Natural killer cell (primary cell): ENCODE measurements at regions not wholly inside any gene's neighbourhood (a gene's known extent, or its start where the extent isn't known, plus 50 kb on each side); places are given as distances from the start of the nearest gene placed in this dataset.

ENCODE experiments used
- ATAC-seq, 3 donors: fragments of 150-1000 bp in 2 of 3; fragments of 200-7000 bp in 1 of 3; cut with Tn5 transposase; 1 replicate in 1 of 3; 2 replicates in 2 of 3; pipeline ENCODE4 v1.10.0; 2021; ENCODE audit warnings: mild to moderate bottlenecking in 2 of 3, moderate library complexity in 2 of 3
- DNase-seq, 2 donors: peaks; one replicate each; pipeline versions ENCODE4 v3.0.0 to v3.0.0-alpha.2; 2013 to 2021; ENCODE audit warnings: mixed read lengths in 1 of 2
- H3K27ac ChIP-seq: one replicate; pipeline ENCODE4 v1.5.1; 2013; ENCODE audit warnings: mild to moderate bottlenecking, low read length
- H3K27me3 ChIP-seq: one replicate; pipeline ENCODE4 v1.6.1; 2013; ENCODE audit warnings: low read length; ENCODE audit not compliant: control insufficient read depth, insufficient read depth
- H3K36me3 ChIP-seq: one replicate; pipeline ENCODE4 v1.6.1; 2013; ENCODE audit warnings: low read length; ENCODE audit not compliant: control insufficient read depth, insufficient read depth
- H3K4me1 ChIP-seq: one replicate; pipeline ENCODE4 v1.6.1; 2013; ENCODE audit warnings: low read length; ENCODE audit not compliant: control insufficient read depth, insufficient read depth
- H3K4me3 ChIP-seq: one replicate; pipeline ENCODE4 v1.5.1; 2013; ENCODE audit warnings: low read length
- H3K9me3 ChIP-seq: one replicate; pipeline ENCODE4 v1.6.1; 2013; ENCODE audit warnings: low read length; ENCODE audit not compliant: control insufficient read depth, insufficient read depth
- H3K27ac Mint-ChIP-seq, 2 donors: one replicate each; pipeline ENCODE4 v1.8.0; 2022; ENCODE audit warnings: mild to moderate bottlenecking in 2 of 2, mixed read lengths in 2 of 2, moderate library complexity in 1 of 2
- H3K27me3 Mint-ChIP-seq, 2 donors: one replicate each; pipeline ENCODE4 v1.8.0; 2022; ENCODE audit warnings: low read depth in 2 of 2, mixed read lengths in 2 of 2
- H3K36me3 Mint-ChIP-seq: one replicate; pipeline ENCODE4 v1.8.0; 2022; ENCODE audit warnings: mixed read lengths
- H3K4me1 Mint-ChIP-seq, 2 donors: one replicate each; pipeline ENCODE4 v1.8.0; 2022; ENCODE audit warnings: mixed read lengths in 2 of 2
- H3K4me3 Mint-ChIP-seq: one replicate; pipeline ENCODE4 v1.8.0; 2022; ENCODE audit warnings: mild to moderate bottlenecking, moderate library complexity, mixed read lengths
- H3K9me3 Mint-ChIP-seq, 2 donors: one replicate each; pipeline ENCODE4 v1.8.0; 2022; ENCODE audit warnings: mixed read lengths in 2 of 2
- WGBS: methylation state at CpG from one replicate; pipeline ENCODE4 v1.1.7; 2013; ENCODE audit warnings: missing lambda C conversion rate; ENCODE audit not compliant: insufficient coverage; 5-methylcytosine and 5-hydroxymethylcytosine counted together
- intact Hi-C: fragments of 100-400 bp; cut with micrococcal nuclease; formaldehyde crosslinking; loops from one replicate; pipeline ENCODE4 v1.14.2; 2022
- TF ChIP-seq, protein P1 (sequence below): fragments of 200-600 bp; IDR thresholded peaks from one replicate; pipeline ENCODE4 v1.8.0; 2022; ENCODE audit warnings: antibody characterized with exemption

DNA sequence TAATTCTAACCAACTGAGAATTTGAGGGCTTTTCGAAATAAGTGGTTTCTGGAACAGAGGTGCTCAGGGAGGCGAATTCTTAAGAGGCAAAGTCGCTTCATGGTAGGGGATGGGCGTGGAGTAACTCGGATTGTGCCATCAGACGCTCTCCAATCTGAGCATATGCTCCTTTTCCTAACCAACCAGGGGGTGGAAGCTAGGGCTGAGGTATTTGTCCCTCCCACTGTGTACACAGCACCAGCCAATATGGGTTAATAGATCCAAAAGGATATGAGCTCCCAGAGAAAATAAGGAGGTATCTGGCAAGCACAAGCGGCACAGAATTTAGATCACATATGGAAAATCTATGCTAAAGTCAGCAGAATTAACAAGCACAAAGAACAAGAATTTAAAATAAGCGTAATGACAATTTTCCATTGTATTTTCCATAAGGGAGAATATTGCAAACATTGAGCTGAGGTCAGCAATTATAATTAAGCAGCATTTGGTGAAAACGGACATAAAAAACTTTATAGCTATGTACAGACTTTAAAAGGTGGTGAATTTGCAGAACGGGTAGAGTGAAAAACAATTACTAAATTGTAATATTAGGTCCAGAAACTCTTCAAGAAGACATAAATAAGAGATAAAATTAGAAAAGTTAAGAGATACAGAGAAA lies 55.0 kb upstream of the PHACTR1 start:
- Histone ChIP-seq H3K9me3 (no peaks in the 10 kb centered on the region), H3K27me3 (no peaks in the 10 kb centered on the region), H3K4me1 (no peaks in the 10 kb centered on the region), H3K36me3 (no peaks in the 10 kb centered on the region), H3K4me3 (no peak overlapping the region), H3K27ac (no peak overlapping the region)
- Mint-ChIP-seq H3K27ac (no peak overlapping the region), H3K4me3 (no peak overlapping the region), H3K27me3 (peaks cover 7% of the 10 kb centered on the region in 2 donors), H3K9me3 (no peaks in the 10 kb centered on the region), H3K36me3 (no peaks in the 10 kb centered on the region), H3K4me1 (no peaks in the 10 kb centered on the region)
- 89% methylated on average over 7 of the region's 10 CpGs for WGBS
- TF ChIP-seq, protein P1, sequence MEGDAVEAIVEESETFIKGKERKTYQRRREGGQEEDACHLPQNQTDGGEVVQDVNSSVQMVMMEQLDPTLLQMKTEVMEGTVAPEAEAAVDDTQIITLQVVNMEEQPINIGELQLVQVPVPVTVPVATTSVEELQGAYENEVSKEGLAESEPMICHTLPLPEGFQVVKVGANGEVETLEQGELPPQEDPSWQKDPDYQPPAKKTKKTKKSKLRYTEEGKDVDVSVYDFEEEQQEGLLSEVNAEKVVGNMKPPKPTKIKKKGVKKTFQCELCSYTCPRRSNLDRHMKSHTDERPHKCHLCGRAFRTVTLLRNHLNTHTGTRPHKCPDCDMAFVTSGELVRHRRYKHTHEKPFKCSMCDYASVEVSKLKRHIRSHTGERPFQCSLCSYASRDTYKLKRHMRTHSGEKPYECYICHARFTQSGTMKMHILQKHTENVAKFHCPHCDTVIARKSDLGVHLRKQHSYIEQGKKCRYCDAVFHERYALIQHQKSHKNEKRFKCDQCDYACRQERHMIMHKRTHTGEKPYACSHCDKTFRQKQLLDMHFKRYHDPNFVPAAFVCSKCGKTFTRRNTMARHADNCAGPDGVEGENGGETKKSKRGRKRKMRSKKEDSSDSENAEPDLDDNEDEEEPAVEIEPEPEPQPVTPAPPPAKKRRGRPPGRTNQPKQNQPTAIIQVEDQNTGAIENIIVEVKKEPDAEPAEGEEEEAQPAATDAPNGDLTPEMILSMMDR, result no peak
- ATAC-seq, result no peak
- DNase-seq, result no peak
- intact Hi-C loops, result no loop called here
